Skeletal muscle tissue (tissue), 3 donors: ENCODE measurements at regions not wholly inside any gene's neighbourhood (a gene's known extent, or its start where the extent isn't known, plus 50 kb on each side); places are given as distances from the start of the nearest gene placed in this dataset.

Source experiments
- H3K27ac ChIP-seq: one replicate; pipeline ENCODE4 v1.7.0; 2013; ENCODE audit warnings: mild to moderate bottlenecking, low read depth, low read length, inconsistent platforms
- H3K27me3 ChIP-seq, 3 donors: one replicate each; pipeline ENCODE4 v1.7.0; 2013; ENCODE audit warnings: low read length in 3 of 3; ENCODE audit not compliant: control insufficient read depth in 3 of 3, insufficient read depth in 3 of 3
- H3K36me3 ChIP-seq, 3 donors: one replicate each; pipeline ENCODE4 v1.7.0; 2013; ENCODE audit warnings: low read length in 3 of 3; ENCODE audit not compliant: control insufficient read depth in 3 of 3, insufficient read depth in 3 of 3
- H3K4me1 ChIP-seq, 3 donors: one replicate each; pipeline ENCODE4 v1.7.0; 2013; ENCODE audit warnings: low read length in 3 of 3, mild to moderate bottlenecking in 3 of 3; ENCODE audit not compliant: control insufficient read depth in 3 of 3, insufficient read depth in 3 of 3
- H3K4me3 ChIP-seq, 3 donors: one replicate each; pipeline ENCODE4 v1.7.0; 2013; ENCODE audit warnings: low read length in 3 of 3
- H3K9ac ChIP-seq, 3 donors: one replicate each; pipeline ENCODE4 v1.7.0; 2013; ENCODE audit warnings: low read length in 3 of 3, mild to moderate bottlenecking in 3 of 3, moderate library complexity in 2 of 3, low read depth in 1 of 3
- H3K9me3 ChIP-seq, 3 donors: one replicate each; pipeline ENCODE4 v1.7.0; 2013; ENCODE audit warnings: low read length in 3 of 3; ENCODE audit not compliant: control insufficient read depth in 3 of 3
- donor health status: Osteomylitis.

GRCh38 chr4:165584916-165585315 is 206.1 kb downstream of the CPE start:
- H3K27ac ChIP-seq = no peak overlapping the region
- no peak overlapping the region for H3K9ac ChIP-seq
- H3K27me3 ChIP-seq = no peaks in the 10 kb centered on the region
- H3K4me3 ChIP-seq = no peak overlapping the region
- no peaks in the 10 kb centered on the region for H3K9me3 ChIP-seq
- H3K36me3 ChIP-seq = no peaks in the 10 kb centered on the region
- peaks cover 0 to 3% (median 0%) of the 10 kb centered on the region in 3 donors for H3K4me1 ChIP-seq

- Histone ChIP-seq H3K4me1 (peaks cover 0 to 3% (median 0%) of the 10 kb centered on the region in 3 donors), H3K9ac (no peak overlapping the region), H3K4me3 (no peak overlapping the region), H3K27me3 (no peaks in the 10 kb centered on the region), H3K9me3 (no peaks in the 10 kb centered on the region), H3K36me3 (no peaks in the 10 kb centered on the region), H3K27ac (no peak overlapping the region)
These were observed 209.9 kb downstream of the CPE start for GRCh38 chr4:165588534-165589315.

DNA sequence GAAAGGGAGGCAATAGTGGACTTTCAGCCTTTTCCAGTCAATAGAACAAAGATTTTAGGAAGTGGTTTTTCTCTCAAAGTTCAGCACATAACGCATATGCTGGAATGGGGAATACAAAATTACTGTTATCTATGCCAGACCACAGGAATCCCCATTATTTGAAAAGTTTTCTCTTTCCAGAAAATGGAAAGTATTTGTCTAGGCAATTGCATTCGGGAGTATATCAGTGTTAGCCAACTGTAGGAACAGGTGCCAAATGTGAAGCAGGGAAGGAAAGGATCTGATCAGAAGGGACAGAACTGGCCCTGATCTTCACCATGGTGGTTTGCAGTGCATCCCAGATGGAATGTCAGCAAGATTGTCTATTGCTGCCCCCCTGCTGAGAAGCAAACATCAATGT is 213.6 kb downstream of the CPE start:
- Histone ChIP-seq H3K4me1 (peaks cover 0 to 3% (median 0%) of the 10 kb centered on the region in 3 donors), H3K9me3 (no peaks in the 10 kb centered on the region), H3K27me3 (no peaks in the 10 kb centered on the region), H3K4me3 (no peak overlapping the region), H3K9ac (no peak overlapping the region), H3K36me3 (no peaks in the 10 kb centered on the region), H3K27ac (no peak overlapping the region)

DNA sequence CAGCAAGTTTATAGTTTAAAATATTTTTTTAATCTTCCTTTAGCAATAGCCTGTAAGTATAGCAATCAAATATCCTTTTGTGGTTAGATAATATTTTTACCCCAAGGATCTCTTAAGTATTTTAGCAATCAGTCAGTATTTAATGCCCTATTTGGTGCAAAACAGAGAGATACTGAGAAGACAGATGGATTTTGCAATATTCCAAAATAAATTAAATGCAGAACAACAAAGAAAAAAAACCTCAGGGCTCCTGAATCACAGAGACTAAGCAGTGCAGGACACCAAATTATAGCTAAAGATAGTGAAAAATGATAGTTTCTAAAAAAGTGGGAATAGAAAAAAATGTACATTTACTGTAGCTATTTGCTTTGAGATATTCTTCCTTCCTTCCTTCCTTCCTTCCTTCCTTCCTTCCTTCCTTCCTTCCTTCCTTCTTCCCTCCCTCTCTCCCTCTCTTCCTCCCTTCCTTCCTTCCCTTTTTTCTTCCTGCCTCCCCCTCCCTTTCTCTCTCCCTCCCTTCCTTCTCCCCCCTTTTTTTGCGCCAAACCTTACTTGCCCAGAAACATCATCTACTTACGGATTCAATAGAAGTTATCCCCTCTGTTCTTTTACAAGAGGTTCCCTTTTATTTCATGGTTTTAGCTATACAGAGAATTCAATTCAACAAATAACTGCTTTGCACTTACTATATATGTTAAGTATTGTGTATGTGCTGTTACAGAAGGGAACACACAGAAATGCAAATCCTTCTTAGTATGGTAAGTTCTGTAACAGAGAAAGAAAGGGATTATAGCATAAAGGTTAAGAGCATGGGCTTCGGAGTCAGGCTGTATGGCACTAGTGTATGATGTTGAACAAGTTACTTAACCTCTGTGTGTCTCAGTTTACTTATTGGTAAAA is 219.0 kb downstream of the CPE start:
- H3K36me3 ChIP-seq = no peaks in the 10 kb centered on the region
- H3K9ac ChIP-seq = no peak overlapping the region
- no peak overlapping the region for H3K4me3 ChIP-seq
- no peak overlapping the region for H3K27ac ChIP-seq
- H3K27me3 ChIP-seq = no peaks in the 10 kb centered on the region
- H3K9me3 ChIP-seq = no peaks in the 10 kb centered on the region
- H3K4me1 ChIP-seq = no peaks in the 10 kb centered on the region

DNA sequence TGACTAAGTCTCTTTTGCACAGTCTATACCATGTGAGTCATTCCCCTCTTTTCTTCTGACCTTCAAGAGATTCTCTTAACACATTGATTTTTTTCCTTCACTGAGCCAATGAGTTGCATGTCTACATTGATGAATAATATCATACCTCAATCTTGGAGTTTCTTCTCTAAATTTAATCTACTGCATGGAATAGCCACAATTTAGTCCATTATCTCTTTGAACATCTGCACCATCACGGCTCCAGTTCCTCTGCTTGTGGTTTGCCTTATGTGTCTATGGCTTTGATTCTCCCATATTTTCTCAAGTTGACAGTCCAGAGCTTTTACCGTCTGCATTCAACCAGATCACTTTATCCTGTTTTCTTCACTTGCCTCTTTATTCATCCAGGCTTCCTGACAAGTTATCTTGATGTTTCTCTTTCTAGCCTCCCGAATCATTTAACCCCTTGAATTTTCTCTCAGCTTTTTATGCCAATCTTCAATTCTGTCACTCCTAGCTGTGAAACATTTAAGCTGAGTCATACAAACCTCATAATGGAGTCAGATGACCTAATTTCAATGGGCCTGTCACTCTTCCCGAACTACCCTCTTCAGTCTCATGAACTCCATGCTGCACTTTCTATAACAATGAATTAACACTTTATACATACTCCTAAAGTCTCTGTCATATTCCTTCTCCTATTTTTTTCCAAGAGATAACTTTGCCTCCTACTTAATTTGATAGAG is 222.3 kb downstream of the CPE start:
- Histone ChIP-seq H3K9me3 (no peaks in the 10 kb centered on the region), H3K27me3 (no peaks in the 10 kb centered on the region), H3K9ac (no peak overlapping the region), H3K4me1 (no peaks in the 10 kb centered on the region), H3K36me3 (no peaks in the 10 kb centered on the region), H3K27ac (no peak overlapping the region), H3K4me3 (no peak overlapping the region)

DNA sequence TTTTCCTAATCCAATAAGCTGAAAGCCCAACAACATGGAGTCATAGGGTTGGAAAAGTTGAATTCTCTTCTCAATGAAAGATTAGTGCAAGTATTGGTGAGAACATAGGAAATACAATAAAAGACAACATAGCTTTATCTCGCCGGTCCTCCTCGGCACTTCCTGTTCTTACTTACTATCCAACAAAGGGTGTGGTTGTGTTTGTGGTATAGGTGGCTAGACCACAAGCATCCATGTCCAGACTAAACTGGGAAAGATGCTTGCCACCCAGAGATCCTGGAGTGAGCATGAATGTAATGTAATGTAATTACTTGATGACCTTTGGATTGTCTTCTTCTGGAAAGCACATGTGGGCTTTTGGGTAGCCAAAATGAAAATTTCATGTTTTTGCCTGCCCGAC is 223.8 kb downstream of the CPE start:
- no peaks in the 10 kb centered on the region for H3K36me3 ChIP-seq
- H3K27me3 ChIP-seq = no peaks in the 10 kb centered on the region
- H3K9me3 ChIP-seq = no peaks in the 10 kb centered on the region
- no peak overlapping the region for H3K4me3 ChIP-seq
- H3K9ac ChIP-seq = no peak overlapping the region
- no peaks in the 10 kb centered on the region for H3K4me1 ChIP-seq
- no peak overlapping the region for H3K27ac ChIP-seq

GRCh38 chr4:165604181-165604580 is 225.4 kb downstream of the CPE start:
- H3K4me3 ChIP-seq = no peak overlapping the region
- H3K27ac ChIP-seq = no peak overlapping the region
- H3K9me3 ChIP-seq = no peaks in the 10 kb centered on the region
- H3K36me3 ChIP-seq = no peaks in the 10 kb centered on the region
- no peaks in the 10 kb centered on the region for H3K4me1 ChIP-seq
- no peaks in the 10 kb centered on the region for H3K27me3 ChIP-seq
- H3K9ac ChIP-seq = no peak overlapping the region

GRCh38 chr4:165605811-165606210 is 227.0 kb downstream of the CPE start:
- no peaks in the 10 kb centered on the region for H3K9me3 ChIP-seq
- H3K27me3 ChIP-seq = no peaks in the 10 kb centered on the region
- no peaks in the 10 kb centered on the region for H3K4me1 ChIP-seq
- no peak overlapping the region for H3K9ac ChIP-seq
- no peaks in the 10 kb centered on the region for H3K36me3 ChIP-seq
- no peak overlapping the region for H3K4me3 ChIP-seq
- no peak overlapping the region for H3K27ac ChIP-seq

- no peaks in the 10 kb centered on the region for H3K27me3 ChIP-seq
- no peak overlapping the region for H3K27ac ChIP-seq
- no peaks in the 10 kb centered on the region for H3K9me3 ChIP-seq
- no peaks in the 10 kb centered on the region for H3K4me1 ChIP-seq
- H3K36me3 ChIP-seq = no peaks in the 10 kb centered on the region
- H3K9ac ChIP-seq = no peak overlapping the region
- H3K4me3 ChIP-seq = no peak overlapping the region
These were observed 227.8 kb downstream of the CPE start for GRCh38 chr4:165606465-165607205.
